ENCODE measurements at regions not wholly inside any gene's neighbourhood (a gene's known extent, or its start where the extent isn't known, plus 50 kb on each side); places are given as distances from the start of the nearest gene placed in this dataset.

DNA sequence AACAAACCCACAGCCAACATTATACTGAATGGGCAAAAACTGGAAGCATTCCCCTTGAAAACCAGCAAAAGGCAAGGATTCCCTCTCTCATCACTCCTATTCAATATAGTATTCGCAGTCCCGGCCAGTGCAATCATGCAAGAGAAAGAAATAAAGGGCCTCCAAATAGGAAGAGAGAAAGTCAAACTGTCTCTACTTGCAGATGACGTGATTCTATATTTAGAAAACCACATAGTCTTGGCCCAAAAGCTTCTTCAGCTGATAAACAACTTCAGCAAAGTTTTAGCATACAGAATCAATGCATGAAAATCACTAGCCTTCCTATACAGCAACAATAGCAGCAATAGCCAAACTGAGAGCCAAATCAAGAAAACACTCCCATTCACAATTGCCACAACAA, 333.7 kb upstream of the EDIL3 start:
- no peaks in the 10 kb centered on the region for H3K27me3 ChIP-seq
- no peak overlapping the region for H3K27ac ChIP-seq
- no peaks in the 10 kb centered on the region for H3K9me3 ChIP-seq
- no peak for DNase-seq
- H3K4me3 ChIP-seq = no peak overlapping the region
- 64 to 84% methylated on average over 3 of the region's 3 CpGs for WGBS, 2 donors
- no peaks in the 10 kb centered on the region for H3K36me3 ChIP-seq
- TF ChIP-seq POLR2A (IDR thresholded peaks at IDR 0.05) (no peak), EP300 (IDR thresholded peaks at IDR 0.05) (no peak), POLR2AphosphoS5 (IDR thresholded peaks at IDR 0.05) (no peak)
- TF ChIP-seq, protein P1, sequence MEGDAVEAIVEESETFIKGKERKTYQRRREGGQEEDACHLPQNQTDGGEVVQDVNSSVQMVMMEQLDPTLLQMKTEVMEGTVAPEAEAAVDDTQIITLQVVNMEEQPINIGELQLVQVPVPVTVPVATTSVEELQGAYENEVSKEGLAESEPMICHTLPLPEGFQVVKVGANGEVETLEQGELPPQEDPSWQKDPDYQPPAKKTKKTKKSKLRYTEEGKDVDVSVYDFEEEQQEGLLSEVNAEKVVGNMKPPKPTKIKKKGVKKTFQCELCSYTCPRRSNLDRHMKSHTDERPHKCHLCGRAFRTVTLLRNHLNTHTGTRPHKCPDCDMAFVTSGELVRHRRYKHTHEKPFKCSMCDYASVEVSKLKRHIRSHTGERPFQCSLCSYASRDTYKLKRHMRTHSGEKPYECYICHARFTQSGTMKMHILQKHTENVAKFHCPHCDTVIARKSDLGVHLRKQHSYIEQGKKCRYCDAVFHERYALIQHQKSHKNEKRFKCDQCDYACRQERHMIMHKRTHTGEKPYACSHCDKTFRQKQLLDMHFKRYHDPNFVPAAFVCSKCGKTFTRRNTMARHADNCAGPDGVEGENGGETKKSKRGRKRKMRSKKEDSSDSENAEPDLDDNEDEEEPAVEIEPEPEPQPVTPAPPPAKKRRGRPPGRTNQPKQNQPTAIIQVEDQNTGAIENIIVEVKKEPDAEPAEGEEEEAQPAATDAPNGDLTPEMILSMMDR (IDR thresholded peaks at IDR 0.05) = no peak
- intact Hi-C loops (cut with DNase I) = no loop called here
- H3K4me1 ChIP-seq = no peaks in the 10 kb centered on the region

GRCh38 chr5:84715686-84716085, 331.0 kb upstream of the EDIL3 start:
- intact Hi-C loops (cut with DNase I) = no loop called here
- no peaks in the 10 kb centered on the region for H3K4me1 ChIP-seq
- no peaks in the 10 kb centered on the region for H3K9me3 ChIP-seq
- no peak overlapping the region for H3K27ac ChIP-seq
- no peak overlapping the region for H3K4me3 ChIP-seq
- TF ChIP-seq POLR2AphosphoS5 (IDR thresholded peaks at IDR 0.05) (no peak), EP300 (IDR thresholded peaks at IDR 0.05) (no peak), POLR2A (IDR thresholded peaks at IDR 0.05) (no peak)
- TF ChIP-seq, protein P1 (IDR thresholded peaks at IDR 0.05) = no peak
- H3K27me3 ChIP-seq = no peaks in the 10 kb centered on the region
- no peaks in the 10 kb centered on the region for H3K36me3 ChIP-seq
- DNase-seq = no peak
- 91 to 92% methylated on average over 3 of the region's 3 CpGs for WGBS, 2 donors

DNA sequence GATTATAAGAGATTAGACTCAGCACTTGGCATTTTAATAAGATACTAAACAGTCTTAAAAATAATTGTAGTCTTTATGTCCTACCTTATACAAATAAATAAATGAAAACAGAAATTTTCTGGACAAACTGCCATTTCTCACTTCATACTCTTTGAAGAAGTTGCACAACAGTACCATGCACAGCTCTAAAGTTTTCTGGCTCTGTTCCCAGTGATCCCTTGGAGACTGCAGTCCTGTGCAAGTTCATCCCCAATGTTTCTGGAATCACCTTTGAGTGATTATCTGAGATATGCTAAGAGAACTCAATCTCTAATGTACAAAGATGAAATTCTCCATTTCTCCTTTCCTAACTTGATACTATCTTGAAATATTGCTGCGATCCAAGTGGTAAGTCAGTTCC, 330.4 kb upstream of the EDIL3 start:
- H3K4me3 ChIP-seq = no peak overlapping the region
- no peak overlapping the region for H3K27ac ChIP-seq
- H3K9me3 ChIP-seq = no peaks in the 10 kb centered on the region
- WGBS, 2 donors = 94 to 97% methylated on average over 1 of the region's 1 CpG
- no peaks in the 10 kb centered on the region for H3K36me3 ChIP-seq
- H3K27me3 ChIP-seq = no peaks in the 10 kb centered on the region
- no peaks in the 10 kb centered on the region for H3K4me1 ChIP-seq
- no peak for DNase-seq
- intact Hi-C loops (cut with DNase I) = no loop called here
- TF ChIP-seq POLR2A (IDR thresholded peaks at IDR 0.05) (no peak), EP300 (IDR thresholded peaks at IDR 0.05) (no peak), POLR2AphosphoS5 (IDR thresholded peaks at IDR 0.05) (no peak)
- TF ChIP-seq, protein P1 (IDR thresholded peaks at IDR 0.05) = no peak

GRCh38 chr5:84709075-84709474, 324.4 kb upstream of the EDIL3 start:
- TF ChIP-seq EP300 (IDR thresholded peaks at IDR 0.05) (no peak), POLR2A (IDR thresholded peaks at IDR 0.05) (no peak), POLR2AphosphoS5 (IDR thresholded peaks at IDR 0.05) (no peak)
- TF ChIP-seq, protein P1 (IDR thresholded peaks at IDR 0.05) = no peak
- no peaks in the 10 kb centered on the region for H3K36me3 ChIP-seq
- DNase-seq = no peak
- no peaks in the 10 kb centered on the region for H3K27me3 ChIP-seq
- intact Hi-C loops (cut with DNase I) = no loop called here
- WGBS, 2 donors = 90 to 95% methylated on average over 1 of the region's 1 CpG
- H3K4me1 ChIP-seq = no peaks in the 10 kb centered on the region
- no peaks in the 10 kb centered on the region for H3K9me3 ChIP-seq
- H3K27ac ChIP-seq = no peak overlapping the region
- H3K4me3 ChIP-seq = no peak overlapping the region

Data from sigmoid colon (tissue), 6 donors.